ENCODE measurements at regions not wholly inside any gene's neighbourhood (a gene's known extent, or its start where the extent isn't known, plus 50 kb on each side); places are given as distances from the start of the nearest gene placed in this dataset.
"Not testable (repeated sequence)": the region's sequence is repeated elsewhere in the genome, so short reads cannot be mapped to it uniquely, and the experiment has no call there.

- 69 to 70% methylated on average over 6 of the region's 6 CpGs for whole genome bisulfite sequencing, 2 donors
- no peak overlapping the region for H3K4me3 ChIP-seq (ENCODE audit: low read depth in 1 of 2, low read length in 2 of 2)
- no peak overlapping the region for H3K27ac ChIP-seq (ENCODE audit: low read depth in 2 of 2, low read length in 1 of 2)
- no peaks in the 10 kb centered on the region for H3K27me3 ChIP-seq (ENCODE audit: control insufficient read depth in 1 of 2, insufficient read depth in 2 of 2, low read length in 2 of 2)
- H3K4me1 ChIP-seq (ENCODE audit: control insufficient read depth in 2 of 2, insufficient read depth in 2 of 2, low read length in 1 of 2), result no peaks in the 10 kb centered on the region
- H3K36me3 ChIP-seq (ENCODE audit: control insufficient read depth in 2 of 2, insufficient read depth in 2 of 2, low read length in 1 of 2), result no peaks in the 10 kb centered on the region
- no peaks in the 10 kb centered on the region for H3K9me3 ChIP-seq (ENCODE audit: control insufficient read depth in 2 of 2, insufficient read depth in 1 of 2, low read depth in 1 of 2, low read length in 1 of 2)
Measured at GRCh38 chr10:46217752-46218453, 68.9 kb upstream of the ANTXRL start.

GRCh38 chr10:46218921-46219320, 67.9 kb upstream of the ANTXRL start:
- 54 to 57% methylated on average over 2 of the region's 2 CpGs for WGBS, 2 donors
- H3K27me3 ChIP-seq (ENCODE audit: control insufficient read depth in 1 of 2, insufficient read depth in 2 of 2, low read length in 2 of 2), result no peaks in the 10 kb centered on the region
- H3K9me3 ChIP-seq (ENCODE audit: control insufficient read depth in 2 of 2, insufficient read depth in 1 of 2, low read depth in 1 of 2, low read length in 1 of 2), result peaks cover 0 to 3% of the 10 kb centered on the region in 2 donors
- no peaks in the 10 kb centered on the region for H3K4me1 ChIP-seq (ENCODE audit: control insufficient read depth in 2 of 2, insufficient read depth in 2 of 2, low read length in 1 of 2)
- H3K36me3 ChIP-seq (ENCODE audit: control insufficient read depth in 2 of 2, insufficient read depth in 2 of 2, low read length in 1 of 2), result no peaks in the 10 kb centered on the region
- H3K4me3 ChIP-seq (ENCODE audit: low read depth in 1 of 2, low read length in 2 of 2), result no peak overlapping the region
- no peak overlapping the region for H3K27ac ChIP-seq (ENCODE audit: low read depth in 2 of 2, low read length in 1 of 2)

GRCh38 chr10:46219431-46219990, 67.3 kb upstream of the ANTXRL start:
- not testable (repeated sequence) for H3K9me3 ChIP-seq (ENCODE audit: control insufficient read depth in 2 of 2, insufficient read depth in 1 of 2, low read depth in 1 of 2, low read length in 1 of 2); H3K4me1 ChIP-seq (ENCODE audit: control insufficient read depth in 2 of 2, insufficient read depth in 2 of 2, low read length in 1 of 2); H3K27me3 ChIP-seq (ENCODE audit: control insufficient read depth in 1 of 2, insufficient read depth in 2 of 2, low read length in 2 of 2); H3K36me3 ChIP-seq (ENCODE audit: control insufficient read depth in 2 of 2, insufficient read depth in 2 of 2, low read length in 1 of 2); H3K4me3 ChIP-seq (ENCODE audit: low read depth in 1 of 2, low read length in 2 of 2); H3K27ac ChIP-seq (ENCODE audit: low read depth in 2 of 2, low read length in 1 of 2)
- WGBS, 2 donors, result 63 to 65% methylated on average over 5 of the region's 5 CpGs

- Histone ChIP-seq H3K27ac (ENCODE audit: low read depth in 2 of 2, low read length in 1 of 2) (no peak overlapping the region), H3K4me1 (ENCODE audit: control insufficient read depth in 2 of 2, insufficient read depth in 2 of 2, low read length in 1 of 2) (peaks cover 0 to under 1% of the 10 kb centered on the region in 2 donors), H3K36me3 (ENCODE audit: control insufficient read depth in 2 of 2, insufficient read depth in 2 of 2, low read length in 1 of 2) (no peaks in the 10 kb centered on the region), H3K9me3 (ENCODE audit: control insufficient read depth in 2 of 2, insufficient read depth in 1 of 2, low read depth in 1 of 2, low read length in 1 of 2) (peaks cover 0 to 3% of the 10 kb centered on the region in 2 donors), H3K4me3 (ENCODE audit: low read depth in 1 of 2, low read length in 2 of 2) (no peak overlapping the region), H3K27me3 (ENCODE audit: control insufficient read depth in 1 of 2, insufficient read depth in 2 of 2, low read length in 2 of 2) (no peaks in the 10 kb centered on the region)
- 82 to 87% methylated on average over 5 of the region's 5 CpGs for WGBS, 2 donors
Measured at GRCh38 chr10:46220187-46220586, 66.6 kb upstream of the ANTXRL start.

GRCh38 chr10:46220872-46221538, 65.8 kb upstream of the ANTXRL start:
- 77 to 79% methylated on average over 9 of the region's 9 CpGs for WGBS, 2 donors
- Histone ChIP-seq H3K4me1 (ENCODE audit: control insufficient read depth in 2 of 2, insufficient read depth in 2 of 2, low read length in 1 of 2) (peaks cover 0 to 1% of the 10 kb centered on the region in 2 donors), H3K27ac (ENCODE audit: low read depth in 2 of 2, low read length in 1 of 2) (no peak overlapping the region), H3K27me3 (ENCODE audit: control insufficient read depth in 1 of 2, insufficient read depth in 2 of 2, low read length in 2 of 2) (no peaks in the 10 kb centered on the region), H3K9me3 (ENCODE audit: control insufficient read depth in 2 of 2, insufficient read depth in 1 of 2, low read depth in 1 of 2, low read length in 1 of 2) (peaks cover 0 to 3% of the 10 kb centered on the region in 2 donors), H3K4me3 (ENCODE audit: low read depth in 1 of 2, low read length in 2 of 2) (no peak overlapping the region), H3K36me3 (ENCODE audit: control insufficient read depth in 2 of 2, insufficient read depth in 2 of 2, low read length in 1 of 2) (no peaks in the 10 kb centered on the region)

GRCh38 chr10:46222364-46222935, 64.3 kb upstream of the ANTXRL start:
- H3K27ac ChIP-seq (ENCODE audit: low read depth in 2 of 2, low read length in 1 of 2), result no peak overlapping the region
- no peak overlapping the region for H3K4me3 ChIP-seq (ENCODE audit: low read depth in 1 of 2, low read length in 2 of 2)
- WGBS, 2 donors, result 92 to 94% methylated on average over 4 of the region's 4 CpGs
- no peaks in the 10 kb centered on the region for H3K27me3 ChIP-seq (ENCODE audit: control insufficient read depth in 1 of 2, insufficient read depth in 2 of 2, low read length in 2 of 2)
- peaks cover 0 to 3% of the 10 kb centered on the region in 2 donors for H3K9me3 ChIP-seq (ENCODE audit: control insufficient read depth in 2 of 2, insufficient read depth in 1 of 2, low read depth in 1 of 2, low read length in 1 of 2)
- H3K36me3 ChIP-seq (ENCODE audit: control insufficient read depth in 2 of 2, insufficient read depth in 2 of 2, low read length in 1 of 2), result no peaks in the 10 kb centered on the region
- peaks cover 0 to 1% of the 10 kb centered on the region in 2 donors for H3K4me1 ChIP-seq (ENCODE audit: control insufficient read depth in 2 of 2, insufficient read depth in 2 of 2, low read length in 1 of 2)

- H3K4me1 ChIP-seq (ENCODE audit: control insufficient read depth in 2 of 2, insufficient read depth in 2 of 2, low read length in 1 of 2), result peaks cover 0 to 1% of the 10 kb centered on the region in 2 donors
- H3K4me3 ChIP-seq (ENCODE audit: low read depth in 1 of 2, low read length in 2 of 2), result no peak overlapping the region
- peaks cover 0 to 3% of the 10 kb centered on the region in 2 donors for H3K9me3 ChIP-seq (ENCODE audit: control insufficient read depth in 2 of 2, insufficient read depth in 1 of 2, low read depth in 1 of 2, low read length in 1 of 2)
- no peaks in the 10 kb centered on the region for H3K27me3 ChIP-seq (ENCODE audit: control insufficient read depth in 1 of 2, insufficient read depth in 2 of 2, low read length in 2 of 2)
- WGBS, 2 donors, result 90 to 94% methylated on average over 5 of the region's 5 CpGs
- no peaks in the 10 kb centered on the region for H3K36me3 ChIP-seq (ENCODE audit: control insufficient read depth in 2 of 2, insufficient read depth in 2 of 2, low read length in 1 of 2)
- H3K27ac ChIP-seq (ENCODE audit: low read depth in 2 of 2, low read length in 1 of 2), result no peak overlapping the region
Measured at GRCh38 chr10:46223064-46223480, 63.7 kb upstream of the ANTXRL start.

- Histone ChIP-seq H3K27me3 (ENCODE audit: control insufficient read depth in 1 of 2, insufficient read depth in 2 of 2, low read length in 2 of 2) (no peaks in the 10 kb centered on the region), H3K9me3 (ENCODE audit: control insufficient read depth in 2 of 2, insufficient read depth in 1 of 2, low read depth in 1 of 2, low read length in 1 of 2) (peaks cover 0 to 3% of the 10 kb centered on the region in 2 donors), H3K36me3 (ENCODE audit: control insufficient read depth in 2 of 2, insufficient read depth in 2 of 2, low read length in 1 of 2) (no peaks in the 10 kb centered on the region), H3K4me1 (ENCODE audit: control insufficient read depth in 2 of 2, insufficient read depth in 2 of 2, low read length in 1 of 2) (peaks cover 0 to 3% of the 10 kb centered on the region in 2 donors), H3K27ac (ENCODE audit: low read depth in 2 of 2, low read length in 1 of 2) (no peak overlapping the region), H3K4me3 (ENCODE audit: low read depth in 1 of 2, low read length in 2 of 2) (no peak overlapping the region)
- 96 to 97% methylated on average over 10 of the region's 10 CpGs for WGBS, 2 donors
Measured at GRCh38 chr10:46223626-46224413, 63.0 kb upstream of the ANTXRL start.

GRCh38 chr10:46224414-46224682, 62.4 kb upstream of the ANTXRL start:
- H3K4me1 ChIP-seq (ENCODE audit: control insufficient read depth in 2 of 2, insufficient read depth in 2 of 2, low read length in 1 of 2), result peaks cover 0 to 4% of the 10 kb centered on the region in 2 donors
- 92 to 93% methylated on average over 2 of the region's 2 CpGs for WGBS, 2 donors
- no peaks in the 10 kb centered on the region for H3K27me3 ChIP-seq (ENCODE audit: control insufficient read depth in 1 of 2, insufficient read depth in 2 of 2, low read length in 2 of 2)
- peaks cover 0 to 3% of the 10 kb centered on the region in 2 donors for H3K9me3 ChIP-seq (ENCODE audit: control insufficient read depth in 2 of 2, insufficient read depth in 1 of 2, low read depth in 1 of 2, low read length in 1 of 2)
- H3K4me3 ChIP-seq (ENCODE audit: low read depth in 1 of 2, low read length in 2 of 2), result no peak overlapping the region
- no peak overlapping the region for H3K27ac ChIP-seq (ENCODE audit: low read depth in 2 of 2, low read length in 1 of 2)
- H3K36me3 ChIP-seq (ENCODE audit: control insufficient read depth in 2 of 2, insufficient read depth in 2 of 2, low read length in 1 of 2), result no peaks in the 10 kb centered on the region
